Common myeloid progenitor, CD34-positive (primary cell): ENCODE measurements at regions not wholly inside any gene's neighbourhood (a gene's known extent, or its start where the extent isn't known, plus 50 kb on each side); places are given as distances from the start of the nearest gene placed in this dataset.
"Not testable (repeated sequence)": the region's sequence is repeated elsewhere in the genome, so short reads cannot be mapped to it uniquely, and the experiment has no call there.

Experiments
- CTCF ChIA-PET: fragments of 350-600 bp; sonication (Branson Sonifier 250); formaldehyde crosslinking; loops from one replicate; lab custom pipeline; 2021; ENCODE audit warnings: antibody characterized with exemption; lab: Charles Lee
- POLR2A ChIA-PET: fragments of 350-600 bp; sonication (Branson Sonifier 250); formaldehyde crosslinking; loops from one replicate; lab custom pipeline; 2021; ENCODE audit warnings: antibody characterized with exemption; lab: Charles Lee
- DNase-seq, 3 donors: peaks; one replicate each; pipeline versions ENCODE4 v3.0.0 to v3.0.0-alpha.2; 2013
- H3K27ac ChIP-seq, 2 experiments: 1 replicate in 1 of 2; 2 replicates in 1 of 2; pipeline ENCODE4 v1.7.0; 2013; ENCODE audit warnings: inconsistent platforms in 2 of 2, low read length in 2 of 2, mild to moderate bottlenecking in 2 of 2, low read depth in 1 of 2, moderate library complexity in 1 of 2; ENCODE audit not compliant: severe bottlenecking in 2 of 2, insufficient read depth in 1 of 2, poor library complexity in 1 of 2
- H3K27me3 ChIP-seq, 5 experiments: replicated peaks in 2 of 5; 1 replicate in 3 of 5; 2 replicates in 2 of 5; pipeline versions ENCODE4 v1.6.1 to v1.7.0; 2013; ENCODE audit warnings: low read length in 4 of 5, mild to moderate bottlenecking in 2 of 5, moderate library complexity in 2 of 5, inconsistent platforms in 1 of 5; ENCODE audit not compliant: insufficient read depth in 5 of 5, control insufficient read depth in 4 of 5
- H3K36me3 ChIP-seq, 4 experiments: 1 replicate in 2 of 4; 2 replicates in 2 of 4; pipeline versions ENCODE4 v1.6.1 to v1.7.0; 2013; ENCODE audit warnings: low read length in 3 of 4, control low read depth in 1 of 4, mild to moderate bottlenecking in 1 of 4; ENCODE audit not compliant: control insufficient read depth in 4 of 4, insufficient read depth in 4 of 4
- H3K4me1 ChIP-seq, 4 experiments: 1 replicate in 3 of 4; 2 replicates in 1 of 4; pipeline versions ENCODE4 v1.6.1 to v1.7.1; 2013; ENCODE audit warnings: low read length in 3 of 4, mild to moderate bottlenecking in 3 of 4, control low read depth in 1 of 4, inconsistent platforms in 1 of 4, moderate library complexity in 1 of 4; ENCODE audit not compliant: control insufficient read depth in 4 of 4, insufficient read depth in 4 of 4; ENCODE audit errors: control extremely low read depth in 1 of 4
- H3K4me3 ChIP-seq, 7 experiments: 1 replicate in 4 of 7; 2 replicates in 3 of 7; pipeline versions ENCODE4 v1.5.1 to v1.7.0; 2013; ENCODE audit warnings: mild to moderate bottlenecking in 7 of 7, low read length in 6 of 7, moderate library complexity in 6 of 7, inconsistent platforms in 2 of 7, low read depth in 2 of 7, control low read depth in 1 of 7; ENCODE audit not compliant: insufficient read depth in 4 of 7, control insufficient read depth in 1 of 7; ENCODE audit errors: extremely low read depth in 1 of 7
- H3K9me3 ChIP-seq, 5 experiments: 1 replicate in 4 of 5; 2 replicates in 1 of 5; pipeline versions ENCODE4 v1.6.1 to v1.7.1; 2013; ENCODE audit warnings: low read length in 4 of 5, mild to moderate bottlenecking in 2 of 5, inconsistent platforms in 1 of 5, low read depth in 1 of 5, moderate library complexity in 1 of 5; ENCODE audit not compliant: control insufficient read depth in 4 of 5, insufficient read depth in 2 of 5; ENCODE audit errors: control extremely low read depth in 1 of 5
- WGBS: methylation state at CpG from one replicate; pipeline ENCODE4 v1.1.5; 2013; ENCODE audit not compliant: insufficient coverage; 5-methylcytosine and 5-hydroxymethylcytosine counted together

- Histone ChIP-seq H3K9me3 (no peaks in the 10 kb centered on the region), H3K4me1 (no peaks in the 10 kb centered on the region), H3K27me3 (no peaks in the 10 kb centered on the region), H3K4me3 (no peak overlapping the region), H3K36me3 (no peaks in the 10 kb centered on the region), H3K27ac (no peak overlapping the region)
- WGBS = 100% methylated on average over 1 of the region's 3 CpGs
- CTCF ChIA-PET = interaction anchor here (0.7 kb wide), 1 partner anchor 151 kb away, joined by 4 read pairs; no protein-coding TSS in a partner anchor
- POLR2A ChIA-PET = no interaction called here
- DNase-seq = no peak
Measured at GRCh38 chr11:81970886-81971285, 762.8 kb downstream of the FAM181B start.

- Histone ChIP-seq H3K36me3 (no peaks in the 10 kb centered on the region), H3K4me3 (no peak overlapping the region), H3K27ac (no peak overlapping the region), H3K9me3 (no peaks in the 10 kb centered on the region), H3K4me1 (no peaks in the 10 kb centered on the region), H3K27me3 (peaks cover 0 to 2% (median 0%) of the 10 kb centered on the region in 5 experiments)
- CTCF ChIA-PET = no interaction called here
- POLR2A ChIA-PET = no interaction called here
- WGBS = 29% methylated on average over 1 of the region's 1 CpG
- DNase-seq = peak in 2 of 3 donors; percentile 6 to 26
Measured at GRCh38 chr11:81967242-81967641, 766.4 kb downstream of the FAM181B start.

GRCh38 chr11:81966340-81966739 is 767.3 kb downstream of the FAM181B start:
- H3K4me1 ChIP-seq = no peaks in the 10 kb centered on the region
- H3K4me3 ChIP-seq = no peak overlapping the region
- H3K27ac ChIP-seq = no peak overlapping the region
- WGBS = no CpG with 5 or more reads among the region's 3 CpGs
- no peaks in the 10 kb centered on the region for H3K36me3 ChIP-seq
- ChIA-PET POLR2A (no interaction called here), CTCF (no interaction called here)
- no peak for DNase-seq
- no peaks in the 10 kb centered on the region for H3K9me3 ChIP-seq
- H3K27me3 ChIP-seq = peaks cover 0 to 2% (median 0%) of the 10 kb centered on the region in 5 experiments

- POLR2A ChIA-PET = no interaction called here
- H3K4me3 ChIP-seq = no peak overlapping the region
- H3K36me3 ChIP-seq = no peaks in the 10 kb centered on the region
- H3K27ac ChIP-seq = no peak overlapping the region
- DNase-seq = peak in 2 of 3 donors; percentile 5 to 12
- CTCF ChIA-PET = interaction anchor here (1.6 kb wide), 1 partner anchor 10 kb away, joined by 3 read pairs; no protein-coding TSS in a partner anchor
- no peaks in the 10 kb centered on the region for H3K4me1 ChIP-seq
- 0% methylated on average over 1 of the region's 3 CpGs for WGBS
- peaks cover 0 to 2% (median 0%) of the 10 kb centered on the region in 5 experiments for H3K27me3 ChIP-seq
- no peaks in the 10 kb centered on the region for H3K9me3 ChIP-seq
Measured at GRCh38 chr11:81963018-81963417, 770.6 kb downstream of the FAM181B start.

- H3K27ac ChIP-seq = no peak overlapping the region
- H3K36me3 ChIP-seq = no peaks in the 10 kb centered on the region
- peaks cover 0 to 4% (median 0%) of the 10 kb centered on the region in 5 experiments for H3K9me3 ChIP-seq
- no peaks in the 10 kb centered on the region for H3K4me1 ChIP-seq
- POLR2A ChIA-PET = no interaction called here
- WGBS = no CpG with 5 or more reads among the region's 3 CpGs
- no peak overlapping the region for H3K4me3 ChIP-seq
- CTCF ChIA-PET = no interaction called here
- DNase-seq = no peak
- H3K27me3 ChIP-seq = peaks cover 0 to 2% (median 0%) of the 10 kb centered on the region in 5 experiments
Measured at GRCh38 chr11:81960443-81960842, 773.2 kb downstream of the FAM181B start.

- peaks cover 0 to 2% (median 0%) of the 10 kb centered on the region in 5 experiments for H3K27me3 ChIP-seq
- 90% methylated on average over 2 of the region's 2 CpGs for WGBS
- ChIA-PET CTCF (interaction anchor here (0.8 kb wide), 1 partner anchor 21 kb away, joined by 3 read pairs; no protein-coding TSS in a partner anchor), POLR2A (no interaction called here)
- no peaks in the 10 kb centered on the region for H3K4me1 ChIP-seq
- DNase-seq = no peak
- H3K36me3 ChIP-seq = no peaks in the 10 kb centered on the region
- H3K9me3 ChIP-seq = peaks cover 0 to 4% (median 2%) of the 10 kb centered on the region in 5 experiments
- H3K27ac ChIP-seq = no peak overlapping the region
- no peak overlapping the region for H3K4me3 ChIP-seq
Measured at GRCh38 chr11:81959341-81959740, 774.3 kb downstream of the FAM181B start.

GRCh38 chr11:81954301-81954700 is 779.4 kb downstream of the FAM181B start:
- H3K27ac ChIP-seq, H3K27me3 ChIP-seq, H3K4me1 ChIP-seq, POLR2A ChIA-PET, H3K4me3 ChIP-seq, H3K9me3 ChIP-seq, H3K36me3 ChIP-seq, CTCF ChIA-PET: not testable (repeated sequence)
- DNase-seq = peak in 2 of 3 donors; percentile 3 to 11
- WGBS = 83% methylated on average over 2 of the region's 6 CpGs
